ENCODE measurements at regions not wholly inside any gene's neighbourhood (a gene's known extent, or its start where the extent isn't known, plus 50 kb on each side); places are given as distances from the start of the nearest gene placed in this dataset.

DNA sequence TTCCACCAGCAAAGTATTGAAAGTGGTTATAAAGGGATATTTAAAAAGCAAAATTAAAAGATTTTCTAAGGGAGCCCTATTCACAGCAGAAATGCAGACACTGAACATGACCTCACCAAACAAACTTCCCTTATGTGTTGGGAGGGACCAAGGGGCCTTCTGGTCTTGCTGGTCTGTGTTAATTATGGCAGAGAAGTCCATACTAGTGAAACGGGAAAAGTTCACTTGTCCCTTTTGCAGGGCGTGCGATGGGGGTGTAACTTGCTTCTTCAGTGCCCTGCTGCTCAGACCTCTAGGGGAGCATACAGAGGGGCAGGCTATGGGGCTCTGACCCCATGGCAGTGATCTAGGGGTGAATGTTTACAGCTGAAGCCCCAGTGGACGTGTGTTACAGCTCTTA is 53.0 kb upstream of the ZNF337 start:
- H3K4me3 ChIP-seq (ENCODE audit: low read depth, low read length) = no peak overlapping the region
- no peak for TF ChIP-seq POLR2A (IDR thresholded peaks at IDR 0.05; ENCODE audit: extremely low read depth, insufficient read length)
- TF ChIP-seq CTCF (IDR thresholded peaks at IDR 0.05; ENCODE audit: low read depth, low read length) = no peak
- no peak for TF ChIP-seq MAX (IDR thresholded peaks at IDR 0.05; ENCODE audit: low read depth, low read length)
- no peak for TF ChIP-seq MYC (IDR thresholded peaks at IDR 0.05; ENCODE audit: low read depth, low read length)
- DNase-seq (ENCODE audit: low read depth) = no peak
